Endodermal cell (in vitro differentiated cells): ENCODE measurements at regions not wholly inside any gene's neighbourhood (a gene's known extent, or its start where the extent isn't known, plus 50 kb on each side); places are given as distances from the start of the nearest gene placed in this dataset.
"Not testable (repeated sequence)": the region's sequence is repeated elsewhere in the genome, so short reads cannot be mapped to it uniquely, and the experiment has no call there.

Experiments
- DNase-seq: peaks from one replicate; pipeline ENCODE4 v3.0.0-alpha.2; 2017
- H3K27ac ChIP-seq: 2 replicates; pipeline ENCODE4 v1.5.1; 2013; ENCODE audit warnings: mild to moderate bottlenecking, low read depth, low read length, moderate library complexity
- H3K27me3 ChIP-seq: 2 replicates; pipeline ENCODE4 v1.6.1; 2013; ENCODE audit warnings: mild to moderate bottlenecking, low read length, moderate library complexity; ENCODE audit not compliant: insufficient read depth, control insufficient read depth, poor library complexity, severe bottlenecking
- H3K36me3 ChIP-seq: 2 replicates; pipeline ENCODE4 v1.7.0; 2013; ENCODE audit warnings: mild to moderate bottlenecking, low read length, moderate library complexity; ENCODE audit not compliant: control insufficient read depth, insufficient read depth
- H3K4me1 ChIP-seq: one replicate; pipeline ENCODE4 v1.7.0; 2013; ENCODE audit warnings: low read length; ENCODE audit not compliant: control insufficient read depth, insufficient read depth
- H3K4me3 ChIP-seq: 2 replicates; pipeline ENCODE4 v1.5.1; 2013; ENCODE audit warnings: mild to moderate bottlenecking, low read length, moderate library complexity
- H3K9ac ChIP-seq: 2 replicates; pipeline ENCODE4 v1.6.1; 2013; ENCODE audit warnings: mild to moderate bottlenecking, low read length, moderate library complexity; ENCODE audit not compliant: poor library complexity, severe bottlenecking; ENCODE audit errors: extremely low read depth
- H3K9me3 ChIP-seq: 2 replicates; pipeline ENCODE4 v1.6.1; 2013; ENCODE audit warnings: mild to moderate bottlenecking, low read length, moderate library complexity; ENCODE audit not compliant: control insufficient read depth
- H3K27ac Mint-ChIP-seq: 2 replicates; pipeline ENCODE4 v1.8.0; 2020; ENCODE audit warnings: mixed read lengths
- H3K27me3 Mint-ChIP-seq: 2 replicates; pipeline ENCODE4 v1.8.0; 2021; ENCODE audit warnings: mild to moderate bottlenecking, mixed read lengths; ENCODE audit not compliant: insufficient read depth
- H3K36me3 Mint-ChIP-seq: 2 replicates; pipeline ENCODE4 v1.8.0; 2020; ENCODE audit warnings: low read depth, mixed read lengths
- H3K4me1 Mint-ChIP-seq: 2 replicates; pipeline ENCODE4 v1.8.0; 2020; ENCODE audit warnings: mixed read lengths
- H3K4me3 Mint-ChIP-seq: 2 replicates; pipeline ENCODE4 v1.8.0; 2020; ENCODE audit warnings: mild to moderate bottlenecking, moderate library complexity, mixed read lengths
- H3K9me3 Mint-ChIP-seq: 2 replicates; pipeline ENCODE4 v1.8.0; 2020; ENCODE audit warnings: mild to moderate bottlenecking, mixed read lengths
- WGBS, 2 experiments: methylation state at CpG; one replicate each; pipeline versions ENCODE4 v1.1.5 to v1.1.7; 2013; ENCODE audit warnings: missing lambda C conversion rate in 2 of 2, mixed read lengths in 1 of 2; ENCODE audit not compliant: insufficient coverage in 1 of 2, insufficient read length in 1 of 2; 5-methylcytosine and 5-hydroxymethylcytosine counted together
- TF ChIP-seq, protein P1 (sequence below): fragments of 200-600 bp; sonication (generic); conservative IDR thresholded peaks from 2 replicates; pipeline ENCODE4 v1.5.0; 2021; ENCODE audit warnings: antibody characterized with exemption, mild to moderate bottlenecking

DNA sequence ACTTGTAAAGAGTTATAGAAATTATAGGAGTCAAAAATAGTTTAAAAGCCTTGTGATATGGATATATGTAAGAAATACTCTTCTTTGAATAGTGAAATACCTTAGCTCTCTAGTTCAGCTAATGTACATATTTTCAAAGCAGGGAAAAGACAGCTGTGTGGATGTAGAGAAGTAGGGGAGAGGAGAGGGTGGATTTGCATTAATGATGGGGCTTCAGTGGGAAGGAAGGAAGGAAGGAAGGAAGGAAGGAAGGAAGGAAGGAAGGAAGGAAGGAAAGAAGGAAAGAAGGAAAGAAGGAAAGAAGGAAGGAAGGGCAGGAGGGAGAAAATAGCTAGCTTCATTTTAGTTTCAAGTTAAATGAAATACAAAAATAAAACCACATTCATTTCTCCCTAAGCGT lies 62.4 kb upstream of the RGS1 start:
- H3K36me3 Mint-ChIP-seq, result no peaks in the 10 kb centered on the region
- H3K27me3 ChIP-seq, result no peaks in the 10 kb centered on the region
- H3K4me1 ChIP-seq, result peaks cover 4% of the 10 kb centered on the region
- no peak overlapping the region for H3K27ac Mint-ChIP-seq
- no peaks in the 10 kb centered on the region for H3K27me3 Mint-ChIP-seq
- no peak overlapping the region for H3K27ac ChIP-seq
- no CpG with 5 or more reads among the region's 1 CpG for WGBS, 2 experiments
- no peaks in the 10 kb centered on the region for H3K9me3 ChIP-seq
- DNase-seq, result no peak
- no peak overlapping the region for H3K4me3 Mint-ChIP-seq
- H3K36me3 ChIP-seq, result no peaks in the 10 kb centered on the region
- TF ChIP-seq, protein P1, sequence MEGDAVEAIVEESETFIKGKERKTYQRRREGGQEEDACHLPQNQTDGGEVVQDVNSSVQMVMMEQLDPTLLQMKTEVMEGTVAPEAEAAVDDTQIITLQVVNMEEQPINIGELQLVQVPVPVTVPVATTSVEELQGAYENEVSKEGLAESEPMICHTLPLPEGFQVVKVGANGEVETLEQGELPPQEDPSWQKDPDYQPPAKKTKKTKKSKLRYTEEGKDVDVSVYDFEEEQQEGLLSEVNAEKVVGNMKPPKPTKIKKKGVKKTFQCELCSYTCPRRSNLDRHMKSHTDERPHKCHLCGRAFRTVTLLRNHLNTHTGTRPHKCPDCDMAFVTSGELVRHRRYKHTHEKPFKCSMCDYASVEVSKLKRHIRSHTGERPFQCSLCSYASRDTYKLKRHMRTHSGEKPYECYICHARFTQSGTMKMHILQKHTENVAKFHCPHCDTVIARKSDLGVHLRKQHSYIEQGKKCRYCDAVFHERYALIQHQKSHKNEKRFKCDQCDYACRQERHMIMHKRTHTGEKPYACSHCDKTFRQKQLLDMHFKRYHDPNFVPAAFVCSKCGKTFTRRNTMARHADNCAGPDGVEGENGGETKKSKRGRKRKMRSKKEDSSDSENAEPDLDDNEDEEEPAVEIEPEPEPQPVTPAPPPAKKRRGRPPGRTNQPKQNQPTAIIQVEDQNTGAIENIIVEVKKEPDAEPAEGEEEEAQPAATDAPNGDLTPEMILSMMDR, result no peak
- peaks cover 18% of the 10 kb centered on the region for H3K4me1 Mint-ChIP-seq
- no peak overlapping the region for H3K4me3 ChIP-seq
- H3K9me3 Mint-ChIP-seq, result no peaks in the 10 kb centered on the region
- no peak overlapping the region for H3K9ac ChIP-seq

DNA sequence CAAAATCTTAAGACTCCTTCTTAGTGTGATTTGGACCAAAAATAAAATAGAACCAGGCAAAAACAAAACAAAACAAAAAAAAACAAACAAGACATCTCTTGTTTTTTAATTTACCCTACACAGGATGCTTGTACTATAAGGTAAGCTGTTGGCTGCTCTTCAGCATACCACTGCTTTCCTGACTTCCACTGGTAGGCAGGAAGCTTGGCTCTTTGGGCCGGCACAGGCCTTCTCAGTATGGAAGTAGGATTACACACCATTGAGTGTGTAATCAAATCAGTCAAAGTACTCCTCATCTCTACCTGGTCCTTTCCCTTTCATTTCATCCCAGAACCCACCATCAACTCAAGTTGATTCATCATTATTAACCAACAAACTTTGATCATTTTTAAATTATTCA lies 61.9 kb upstream of the RGS1 start:
- no peak overlapping the region for H3K4me3 ChIP-seq
- DNase-seq, result no peak
- no peaks in the 10 kb centered on the region for H3K27me3 Mint-ChIP-seq
- no peaks in the 10 kb centered on the region for H3K36me3 ChIP-seq
- no peak overlapping the region for H3K27ac Mint-ChIP-seq
- no peaks in the 10 kb centered on the region for H3K27me3 ChIP-seq
- no peaks in the 10 kb centered on the region for H3K36me3 Mint-ChIP-seq
- 93% methylated on average over 1 of the region's 1 CpG; no CpG with 5 or more reads in 1 of the 2 experiments for WGBS, 2 experiments
- H3K9me3 Mint-ChIP-seq, result no peaks in the 10 kb centered on the region
- TF ChIP-seq, protein P1, result no peak
- peaks cover 18% of the 10 kb centered on the region for H3K4me1 Mint-ChIP-seq
- H3K9me3 ChIP-seq, result no peaks in the 10 kb centered on the region
- H3K9ac ChIP-seq, result no peak overlapping the region
- H3K27ac ChIP-seq, result no peak overlapping the region
- no peak overlapping the region for H3K4me3 Mint-ChIP-seq
- peaks cover 4% of the 10 kb centered on the region for H3K4me1 ChIP-seq

DNA sequence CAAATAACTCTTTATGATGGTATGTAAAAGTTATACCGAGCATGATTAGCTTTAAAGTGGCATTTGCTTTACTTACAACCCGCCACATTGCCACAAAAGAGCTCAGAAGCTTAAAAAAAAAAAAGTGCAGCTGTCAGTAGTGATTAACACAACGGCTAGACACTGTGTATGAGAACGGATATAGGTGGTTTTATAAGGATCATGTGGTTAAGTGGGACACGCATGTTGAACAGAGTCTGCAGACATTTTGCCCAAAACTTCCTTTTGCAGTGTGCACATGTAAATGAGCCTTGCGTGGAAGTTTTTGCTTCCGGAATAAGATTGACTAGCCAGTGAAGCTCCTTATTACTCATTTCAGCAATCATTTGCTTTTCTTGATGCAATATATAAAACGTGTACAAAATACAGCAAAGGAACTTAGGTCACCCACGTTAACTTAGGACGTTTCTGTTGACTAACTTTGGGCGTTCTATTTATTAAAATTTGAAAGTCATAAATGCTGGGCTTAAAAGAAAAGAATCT lies 58.7 kb upstream of the RGS1 start:
- DNase-seq, result no peak
- no peak overlapping the region for H3K4me3 Mint-ChIP-seq

DNA sequence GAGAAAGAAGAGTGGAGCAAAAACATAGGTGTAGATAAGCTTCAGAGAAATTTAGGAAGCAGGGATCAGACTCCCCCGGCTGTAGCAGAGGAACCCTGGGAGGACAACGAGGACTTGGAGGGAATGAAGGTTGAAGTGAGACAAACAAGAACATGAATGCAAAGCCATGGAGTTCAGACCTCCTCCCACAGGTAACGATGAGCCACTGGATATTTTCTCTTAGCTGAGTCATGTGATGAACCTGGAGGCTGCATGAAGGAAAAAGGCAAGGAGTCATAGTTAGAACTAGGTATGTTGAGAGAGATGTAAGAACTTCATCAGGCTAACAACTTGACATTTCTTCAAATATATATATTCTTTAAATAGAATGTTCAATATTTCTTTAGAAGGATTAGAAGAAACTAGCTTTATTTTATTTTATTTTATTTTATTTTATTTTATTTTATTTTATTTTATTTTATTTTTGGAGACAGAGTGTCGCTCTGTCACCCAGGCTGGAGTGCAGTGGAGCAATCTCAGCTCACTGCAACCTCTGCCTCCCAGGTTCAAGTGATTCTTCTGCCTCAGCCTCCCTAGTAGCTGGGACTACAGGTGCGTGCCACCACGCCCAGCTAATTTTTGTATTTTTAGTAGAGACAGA lies 57.7 kb upstream of the RGS1 start:
- not testable (repeated sequence) for H3K4me1 ChIP-seq, H3K9me3 Mint-ChIP-seq, H3K27ac Mint-ChIP-seq, H3K9ac ChIP-seq, H3K4me1 Mint-ChIP-seq, H3K4me3 Mint-ChIP-seq, H3K36me3 Mint-ChIP-seq, H3K27me3 ChIP-seq, H3K9me3 ChIP-seq, H3K27me3 Mint-ChIP-seq, H3K36me3 ChIP-seq, H3K27ac ChIP-seq, H3K4me3 ChIP-seq, DNase-seq
- WGBS, 2 experiments, result 95 to 100% methylated on average over 4 to 6 of the region's 6 CpGs

More for the DNA sequence above, 58.7 kb upstream of the RGS1 start:
- Mint-ChIP-seq H3K27me3 (no peaks in the 10 kb centered on the region), H3K4me1 (peaks cover 15% of the 10 kb centered on the region), H3K27ac (no peak overlapping the region), H3K36me3 (no peaks in the 10 kb centered on the region), H3K9me3 (no peaks in the 10 kb centered on the region)
- Histone ChIP-seq H3K4me1 (peaks cover 4% of the 10 kb centered on the region), H3K27me3 (no peaks in the 10 kb centered on the region), H3K9ac (no peak overlapping the region), H3K36me3 (no peaks in the 10 kb centered on the region), H3K4me3 (no peak overlapping the region), H3K9me3 (no peaks in the 10 kb centered on the region), H3K27ac (no peak overlapping the region)
- TF ChIP-seq, protein P1, result no peak
- WGBS, 2 experiments, result 87 to 91% methylated on average over 10 to 11 of the region's 11 CpGs
